Activated T-helper 1 cell treated with anti-CD3 and anti-CD28 coated beads, Interleukin-12 subunit alpha, Interleukin-12 subunit beta, Interleukin-2, Interleukin-4 antibody, amounts not matched to agents 30 ng/mL and 10 ng/mL and 1 ng/mL, durations not matched to agents 14 hours and 24 hours and 36 hours (primary cell): ENCODE measurements at regions not wholly inside any gene's neighbourhood (a gene's known extent, or its start where the extent isn't known, plus 50 kb on each side); places are given as distances from the start of the nearest gene placed in this dataset.

Experiments
- DNase-seq: peaks from one replicate; pipeline ENCODE4 v3.0.0; 2021; ENCODE audit warnings: low spot score
- H3K27ac Mint-ChIP-seq: one replicate; pipeline ENCODE4 v1.8.0; 2021; ENCODE audit warnings: mild to moderate bottlenecking, mixed read lengths
- H3K27me3 Mint-ChIP-seq: one replicate; pipeline ENCODE4 v1.8.0; 2022; ENCODE audit warnings: mild to moderate bottlenecking, moderate library complexity, mixed read lengths; ENCODE audit not compliant: insufficient read depth
- H3K36me3 Mint-ChIP-seq: one replicate; pipeline ENCODE4 v1.8.0; 2021; ENCODE audit warnings: low read depth, mixed read lengths
- H3K4me1 Mint-ChIP-seq: one replicate; pipeline ENCODE4 v1.8.0; 2021; ENCODE audit warnings: low read depth, mixed read lengths
- H3K4me3 Mint-ChIP-seq: one replicate; pipeline ENCODE4 v1.8.0; 2021; ENCODE audit warnings: mild to moderate bottlenecking, moderate library complexity, mixed read lengths
- H3K9me3 Mint-ChIP-seq: one replicate; pipeline ENCODE4 v1.8.0; 2021; ENCODE audit warnings: mixed read lengths
- intact Hi-C: fragments of 100-400 bp; cut with micrococcal nuclease; formaldehyde crosslinking; loops from one replicate; pipeline ENCODE4 v1.15.1; 2024

DNA sequence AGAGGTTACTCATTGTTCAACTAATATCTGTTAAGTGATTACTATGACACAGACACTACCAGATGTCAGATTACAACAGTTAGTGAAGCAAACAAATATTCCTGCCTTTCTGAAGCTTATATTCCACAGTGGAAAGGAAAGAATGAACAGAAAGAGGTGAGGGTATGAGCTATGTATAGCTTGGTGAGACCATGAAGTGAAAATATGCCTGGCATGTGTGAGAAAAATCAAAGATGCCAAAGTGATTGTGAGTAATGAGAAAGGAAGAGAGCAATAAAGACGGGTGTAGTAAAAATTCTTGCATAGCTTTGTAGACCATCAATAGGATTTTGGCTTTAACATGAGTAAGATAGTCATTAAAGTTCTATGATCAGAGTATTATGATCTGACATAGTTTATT lies 734.5 kb upstream of the NUDT12 start:
- H3K9me3 Mint-ChIP-seq, result peaks cover 21% of the 10 kb centered on the region
- H3K27me3 Mint-ChIP-seq, result no peaks in the 10 kb centered on the region
- H3K36me3 Mint-ChIP-seq, result no peaks in the 10 kb centered on the region
- no peak overlapping the region for H3K4me3 Mint-ChIP-seq
- no peak overlapping the region for H3K27ac Mint-ChIP-seq
- DNase-seq, result no peak
- intact Hi-C loops, result no loop called here
- no peaks in the 10 kb centered on the region for H3K4me1 Mint-ChIP-seq

DNA sequence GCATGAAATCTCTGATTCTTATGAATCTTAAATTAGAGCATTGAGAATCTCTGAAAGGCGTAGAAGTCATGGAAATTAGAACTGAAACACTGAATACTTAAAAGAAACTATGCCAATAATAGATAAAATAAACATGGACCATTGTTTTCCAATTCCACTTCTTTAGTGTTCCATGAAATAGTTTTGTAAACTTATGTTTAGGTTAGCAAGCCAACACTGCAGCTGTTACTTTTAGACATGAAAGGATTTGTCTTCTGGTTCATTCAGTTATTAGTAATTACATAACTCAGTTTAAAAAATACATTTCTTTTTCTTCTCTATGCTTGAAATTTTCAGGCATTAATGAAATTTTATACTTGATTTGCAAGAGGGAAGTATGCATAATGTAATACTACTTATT lies 733.4 kb upstream of the NUDT12 start:
- Mint-ChIP-seq H3K36me3 (no peaks in the 10 kb centered on the region), H3K9me3 (peaks cover 27% of the 10 kb centered on the region), H3K4me1 (no peaks in the 10 kb centered on the region), H3K27ac (no peak overlapping the region), H3K4me3 (no peak overlapping the region), H3K27me3 (no peaks in the 10 kb centered on the region)
- intact Hi-C loops, result no loop called here
- no peak for DNase-seq

DNA sequence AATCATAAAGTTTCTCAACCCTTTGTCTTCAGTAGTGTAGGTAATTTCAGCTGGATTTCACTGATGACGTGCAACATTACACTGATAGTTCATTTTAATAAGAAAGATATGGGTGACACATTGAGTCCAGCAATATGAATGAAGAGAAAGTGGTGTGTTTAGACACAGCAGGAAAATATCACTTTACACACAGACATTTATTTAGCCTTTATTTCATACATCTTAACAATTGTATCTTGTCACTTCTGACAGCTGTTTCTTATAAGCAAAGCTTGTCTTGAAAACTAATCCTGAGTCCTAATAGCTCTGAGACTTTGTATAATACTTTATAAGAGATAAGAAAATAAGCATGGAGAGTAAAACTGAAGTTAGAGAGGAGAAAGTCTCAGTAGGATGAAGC lies 720.5 kb upstream of the NUDT12 start:
- no peaks in the 10 kb centered on the region for H3K4me1 Mint-ChIP-seq
- H3K27ac Mint-ChIP-seq, result no peak overlapping the region
- no peak for DNase-seq
- no peaks in the 10 kb centered on the region for H3K27me3 Mint-ChIP-seq
- H3K4me3 Mint-ChIP-seq, result no peak overlapping the region
- no peaks in the 10 kb centered on the region for H3K36me3 Mint-ChIP-seq
- intact Hi-C loops, result no loop called here
- H3K9me3 Mint-ChIP-seq, result peaks cover 9% of the 10 kb centered on the region

DNA sequence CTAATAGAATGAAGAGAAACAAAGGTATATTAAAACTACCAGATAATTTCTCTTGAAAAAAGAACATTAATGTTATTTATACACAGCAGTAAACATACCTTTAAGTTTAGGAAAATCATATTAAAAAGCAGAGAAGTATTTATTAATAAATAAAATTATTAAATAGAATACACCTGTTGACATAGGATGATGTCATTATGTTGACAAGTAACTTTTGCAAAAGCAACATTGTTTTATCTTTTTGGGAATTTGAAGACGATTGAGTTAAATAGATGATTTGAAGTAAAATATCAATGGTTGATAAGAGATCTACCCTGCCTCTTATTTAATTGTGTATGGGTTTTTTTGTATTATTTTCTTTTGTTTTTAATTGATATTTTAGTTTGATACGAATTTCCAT lies 711.1 kb upstream of the NUDT12 start:
- Mint-ChIP-seq H3K4me1 (no peaks in the 10 kb centered on the region), H3K27ac (no peak overlapping the region), H3K9me3 (no peaks in the 10 kb centered on the region), H3K36me3 (no peaks in the 10 kb centered on the region), H3K27me3 (no peaks in the 10 kb centered on the region), H3K4me3 (no peak overlapping the region)
- intact Hi-C loops, result no loop called here
- no peak for DNase-seq

DNA sequence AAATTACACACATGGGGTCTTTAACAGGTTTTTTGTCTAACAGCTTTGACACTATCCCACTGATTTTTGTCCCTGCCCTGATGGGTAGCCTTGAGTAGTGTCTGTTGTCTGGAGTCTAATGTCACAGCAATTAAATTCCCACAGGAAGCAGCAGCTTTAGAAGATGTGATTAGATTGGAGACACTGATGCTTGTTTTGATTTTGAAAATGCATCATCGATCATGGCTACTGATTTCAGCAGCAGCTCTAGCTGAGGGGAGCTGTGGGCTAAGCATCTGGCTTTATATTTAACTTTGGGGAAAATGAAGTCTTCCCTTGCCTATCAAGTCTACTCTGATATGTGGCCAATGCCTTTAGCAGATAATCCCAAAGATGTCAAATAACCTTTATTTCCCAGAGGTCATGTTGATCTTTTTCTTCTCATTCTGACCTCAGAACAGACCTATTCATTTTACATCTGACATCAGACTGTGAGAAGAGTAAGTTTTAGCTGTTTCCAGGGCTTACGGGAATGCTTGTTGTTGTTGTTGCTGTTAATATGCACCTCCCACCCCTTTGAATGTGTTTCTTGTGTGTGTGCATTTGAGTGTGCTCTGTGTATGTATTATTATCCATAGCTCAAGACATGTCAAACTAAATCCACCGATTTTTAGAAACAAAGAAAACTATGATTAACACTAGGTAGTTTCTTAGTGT lies 704.9 kb upstream of the NUDT12 start:
- H3K27me3 Mint-ChIP-seq, result no peaks in the 10 kb centered on the region
- H3K9me3 Mint-ChIP-seq, result peaks cover 3% of the 10 kb centered on the region
- no peak overlapping the region for H3K4me3 Mint-ChIP-seq
- no peak overlapping the region for H3K27ac Mint-ChIP-seq
- H3K36me3 Mint-ChIP-seq, result no peaks in the 10 kb centered on the region
- intact Hi-C loops, result no loop called here
- no peak for DNase-seq
- no peaks in the 10 kb centered on the region for H3K4me1 Mint-ChIP-seq

DNA sequence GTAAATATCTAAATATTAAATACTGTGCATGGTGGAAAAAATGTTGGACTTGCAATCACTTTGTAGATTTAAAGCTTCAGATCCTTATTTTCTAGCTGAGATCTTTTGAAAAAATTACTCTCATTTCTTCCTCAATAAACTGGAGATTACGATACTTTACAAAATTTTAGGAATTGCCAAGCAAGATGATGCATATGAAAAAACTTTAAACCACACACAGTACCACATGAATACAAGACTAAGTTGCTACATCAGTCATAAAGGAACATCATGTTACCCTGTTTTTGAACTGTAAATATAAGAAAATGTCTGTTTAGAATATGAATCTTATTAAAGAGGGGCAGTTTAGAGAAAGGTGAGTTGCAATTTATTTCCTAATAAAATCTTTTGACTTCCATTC lies 703.6 kb upstream of the NUDT12 start:
- H3K4me3 Mint-ChIP-seq, result no peak overlapping the region
- H3K27me3 Mint-ChIP-seq, result no peaks in the 10 kb centered on the region
- H3K9me3 Mint-ChIP-seq, result peaks cover 3% of the 10 kb centered on the region
- no peaks in the 10 kb centered on the region for H3K36me3 Mint-ChIP-seq
- H3K4me1 Mint-ChIP-seq, result no peaks in the 10 kb centered on the region
- DNase-seq, result no peak
- no peak overlapping the region for H3K27ac Mint-ChIP-seq
- intact Hi-C loops, result no loop called here

DNA sequence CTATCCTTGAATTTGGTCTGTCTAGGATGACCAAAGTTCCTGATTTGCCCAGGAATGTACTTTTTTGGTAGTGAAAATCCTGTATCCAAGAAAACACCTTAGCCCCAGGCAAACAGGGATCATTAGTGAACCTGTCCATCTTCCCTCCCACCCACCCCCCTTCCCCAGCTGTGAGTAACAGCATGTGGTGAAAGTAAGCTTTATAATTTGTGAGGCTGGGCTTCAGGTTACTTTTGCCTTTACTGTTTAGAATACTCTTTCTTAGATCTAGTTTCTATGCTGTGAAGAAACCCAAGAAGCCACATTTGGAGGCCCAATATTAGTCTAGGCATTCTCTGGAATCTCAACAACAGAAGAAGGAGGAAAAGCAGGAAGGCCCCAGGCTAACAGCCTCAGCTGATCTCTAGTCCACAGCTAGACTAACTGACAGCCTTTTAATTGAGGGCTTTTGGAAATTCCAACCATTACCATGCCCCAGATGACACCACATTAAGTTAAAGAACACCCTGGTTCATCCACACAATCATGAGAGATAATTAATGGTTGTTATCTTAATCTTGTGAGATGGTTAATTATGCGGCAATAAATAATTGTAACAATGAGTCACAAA lies 703.0 kb upstream of the NUDT12 start:
- H3K36me3 Mint-ChIP-seq, result no peaks in the 10 kb centered on the region
- H3K4me1 Mint-ChIP-seq, result no peaks in the 10 kb centered on the region
- H3K4me3 Mint-ChIP-seq, result no peak overlapping the region
- intact Hi-C loops, result no loop called here
- no peaks in the 10 kb centered on the region for H3K27me3 Mint-ChIP-seq
- no peak for DNase-seq
- no peak overlapping the region for H3K27ac Mint-ChIP-seq
- peaks cover 3% of the 10 kb centered on the region for H3K9me3 Mint-ChIP-seq

DNA sequence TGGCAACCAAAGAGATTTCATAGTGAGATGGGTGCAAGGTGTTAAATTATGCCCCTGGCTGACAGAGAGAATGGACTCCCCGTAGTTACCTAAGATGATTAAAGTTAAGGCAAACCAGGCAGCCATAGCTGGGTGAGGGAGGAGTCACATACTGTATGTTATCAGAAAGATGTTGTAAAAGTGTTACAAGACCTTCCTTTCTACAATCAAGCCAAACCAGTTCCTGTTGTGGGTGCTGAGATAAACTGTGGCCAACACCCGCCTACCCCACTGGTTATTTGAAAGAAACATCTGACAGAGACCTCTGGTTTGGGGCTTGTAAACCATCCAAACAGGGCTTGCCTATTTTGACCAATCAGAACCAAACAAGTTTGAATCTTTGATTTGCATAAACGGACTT lies 684.7 kb upstream of the NUDT12 start:
- Mint-ChIP-seq H3K4me1 (no peaks in the 10 kb centered on the region), H3K27ac (no peak overlapping the region), H3K9me3 (no peaks in the 10 kb centered on the region), H3K4me3 (no peak overlapping the region), H3K36me3 (no peaks in the 10 kb centered on the region), H3K27me3 (no peaks in the 10 kb centered on the region)
- no peak for DNase-seq
- intact Hi-C loops, result no loop called here

DNA sequence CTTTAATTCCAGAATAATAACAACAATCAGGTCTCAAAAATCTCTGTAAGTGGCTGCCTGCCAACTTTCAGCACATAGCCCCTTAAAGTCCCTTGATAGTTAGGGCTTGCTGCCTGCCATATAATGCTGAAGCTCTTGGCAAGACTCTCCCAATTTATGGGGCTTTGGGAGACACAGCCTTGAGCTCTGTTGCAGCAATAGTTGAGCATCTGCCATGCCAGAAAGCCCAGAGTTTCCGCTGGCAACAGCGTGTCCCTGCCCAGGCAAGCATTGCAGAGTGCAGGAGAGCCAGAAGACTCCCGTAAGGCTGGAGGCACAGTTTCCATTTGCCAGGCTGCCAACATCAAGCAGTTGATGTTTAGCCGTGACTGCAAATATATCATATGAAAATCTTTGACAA lies 678.5 kb upstream of the NUDT12 start:
- no peak for DNase-seq
- no peaks in the 10 kb centered on the region for H3K27me3 Mint-ChIP-seq
- no peaks in the 10 kb centered on the region for H3K36me3 Mint-ChIP-seq
- H3K9me3 Mint-ChIP-seq, result peaks cover 3% of the 10 kb centered on the region
- no peak overlapping the region for H3K27ac Mint-ChIP-seq
- intact Hi-C loops, result no loop called here
- no peak overlapping the region for H3K4me3 Mint-ChIP-seq
- no peaks in the 10 kb centered on the region for H3K4me1 Mint-ChIP-seq

DNA sequence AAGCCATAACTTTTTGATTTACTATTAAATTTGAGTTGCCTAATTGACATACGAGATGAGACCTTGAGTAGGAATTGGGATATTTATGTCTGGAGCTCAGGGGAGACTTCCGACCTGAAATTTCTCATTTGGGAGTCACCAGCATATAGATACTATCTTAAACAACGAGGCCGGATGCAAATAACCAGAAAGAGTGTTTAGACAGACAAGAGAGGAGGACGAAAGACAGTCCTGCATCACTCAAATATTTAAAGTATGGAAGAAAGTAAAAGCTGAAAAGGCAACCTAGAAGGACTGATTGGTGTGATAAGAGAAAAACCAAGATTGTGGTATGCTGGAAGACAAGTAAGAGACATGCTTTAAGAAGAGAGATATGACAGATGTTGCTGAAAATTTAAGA lies 675.0 kb upstream of the NUDT12 start:
- H3K36me3 Mint-ChIP-seq, result no peaks in the 10 kb centered on the region

DNA sequence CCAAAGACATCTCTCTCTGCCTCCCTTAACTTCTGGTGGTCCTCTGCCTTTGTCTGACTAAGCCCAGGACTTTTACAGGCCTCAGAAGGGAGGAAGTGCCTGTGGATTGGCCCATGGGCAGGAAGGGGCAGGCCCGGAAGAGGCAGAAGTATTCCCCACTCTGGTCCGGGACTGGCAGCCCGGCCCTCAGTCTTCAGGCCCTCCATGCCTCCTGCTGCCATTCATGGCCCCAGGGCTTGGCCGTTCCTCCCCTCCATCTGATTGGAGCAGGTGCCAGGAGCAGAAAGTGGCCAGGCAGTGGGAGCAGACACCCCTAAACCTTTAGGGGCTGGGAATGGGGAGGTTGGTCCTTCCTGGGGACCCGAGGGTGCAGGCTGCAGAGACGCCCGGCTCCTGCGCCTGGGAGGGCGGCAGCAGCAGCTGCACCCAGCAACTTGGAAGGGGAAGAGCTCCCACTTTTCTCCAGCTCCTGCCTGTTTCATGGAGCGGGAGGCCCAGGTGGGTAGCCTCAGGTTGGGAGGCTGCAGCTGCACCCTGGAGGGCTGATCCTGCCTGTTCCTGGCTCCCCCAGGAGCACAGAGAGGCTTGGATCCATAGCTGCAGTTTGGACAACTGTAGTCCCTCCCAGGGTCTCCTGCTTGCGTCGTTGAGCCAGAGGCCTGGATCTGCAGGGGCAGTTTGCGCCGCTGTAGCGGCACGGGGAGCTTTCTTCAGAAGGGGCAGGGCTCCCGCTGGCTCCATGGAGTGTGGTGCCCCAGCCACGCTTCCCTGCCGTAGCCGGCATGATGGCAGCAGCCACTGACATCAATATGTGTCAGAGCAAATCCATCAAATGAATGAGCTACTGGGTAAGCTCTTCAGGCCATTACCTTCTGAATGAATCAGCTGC lies 661.5 kb upstream of the NUDT12 start:
- no peaks in the 10 kb centered on the region for H3K27me3 Mint-ChIP-seq
- H3K9me3 Mint-ChIP-seq, result no peaks in the 10 kb centered on the region
- no peak overlapping the region for H3K4me3 Mint-ChIP-seq

More for the DNA sequence above, 675.0 kb upstream of the NUDT12 start:
- Mint-ChIP-seq H3K27ac (no peak overlapping the region), H3K4me1 (no peaks in the 10 kb centered on the region), H3K27me3 (no peaks in the 10 kb centered on the region), H3K4me3 (no peak overlapping the region), H3K9me3 (peaks cover 3% of the 10 kb centered on the region)
- DNase-seq, result no peak
- intact Hi-C loops, result no loop called here

DNA sequence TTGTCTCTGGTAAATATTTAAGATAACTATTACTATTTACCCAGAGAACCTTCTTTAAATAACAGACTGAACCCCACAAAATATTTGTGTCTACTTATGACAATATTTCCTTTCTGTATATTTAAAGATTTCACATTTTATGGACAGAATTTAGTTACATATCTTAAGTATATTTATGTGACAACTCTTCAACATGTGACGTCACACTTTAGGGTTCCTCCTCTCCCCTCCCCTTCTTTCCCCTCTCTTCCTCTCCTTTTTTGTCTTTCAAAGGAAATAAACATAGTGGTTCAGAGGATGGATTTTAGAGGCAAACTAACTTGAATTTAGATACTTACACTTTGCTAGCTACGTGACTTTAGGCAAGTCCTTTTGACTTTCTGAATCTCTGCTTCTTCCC lies 655.6 kb upstream of the NUDT12 start:
- H3K4me1 Mint-ChIP-seq, result no peaks in the 10 kb centered on the region
- H3K27ac Mint-ChIP-seq, result no peak overlapping the region
- DNase-seq, result no peak
- no peaks in the 10 kb centered on the region for H3K9me3 Mint-ChIP-seq
- intact Hi-C loops, result no loop called here
- H3K4me3 Mint-ChIP-seq, result no peak overlapping the region
- no peaks in the 10 kb centered on the region for H3K36me3 Mint-ChIP-seq
- no peaks in the 10 kb centered on the region for H3K27me3 Mint-ChIP-seq

More for the DNA sequence above, 661.5 kb upstream of the NUDT12 start:
- H3K27ac Mint-ChIP-seq, result no peak overlapping the region
- intact Hi-C loops, result no loop called here
- no peaks in the 10 kb centered on the region for H3K36me3 Mint-ChIP-seq
- H3K4me1 Mint-ChIP-seq, result no peaks in the 10 kb centered on the region
- no peak for DNase-seq

DNA sequence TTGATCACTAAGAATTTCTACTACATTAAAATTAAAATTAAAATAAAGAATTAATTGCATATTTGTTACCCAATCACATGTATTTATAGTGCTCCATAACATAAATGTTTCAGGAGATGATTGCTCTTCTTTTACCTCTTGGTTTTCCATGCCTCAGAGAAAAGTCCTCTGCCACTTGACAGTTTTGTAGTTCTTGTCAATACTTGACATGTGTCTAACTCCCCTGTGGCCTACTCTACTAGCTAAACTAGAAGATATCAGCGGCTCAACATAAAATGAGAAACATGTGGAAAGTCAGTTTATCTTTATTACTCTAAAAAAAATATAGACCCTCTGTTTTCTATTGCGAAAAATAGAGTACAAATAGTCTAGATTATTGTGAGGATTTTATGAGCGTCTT lies 650.6 kb upstream of the NUDT12 start:
- no peaks in the 10 kb centered on the region for H3K27me3 Mint-ChIP-seq
- no peak overlapping the region for H3K27ac Mint-ChIP-seq
- H3K36me3 Mint-ChIP-seq, result no peaks in the 10 kb centered on the region
- DNase-seq, result no peak
- no peaks in the 10 kb centered on the region for H3K4me1 Mint-ChIP-seq
- H3K9me3 Mint-ChIP-seq, result no peaks in the 10 kb centered on the region
- intact Hi-C loops, result no loop called here
- H3K4me3 Mint-ChIP-seq, result no peak overlapping the region
